ENCODE measurements at regions not wholly inside any gene's neighbourhood (a gene's known extent, or its start where the extent isn't known, plus 50 kb on each side); places are given as distances from the start of the nearest gene placed in this dataset.
"Not testable (repeated sequence)": the region's sequence is repeated elsewhere in the genome, so short reads cannot be mapped to it uniquely, and the experiment has no call there.

- peaks cover 9% of the 10 kb centered on the region for H3K9me3 ChIP-seq (ENCODE audit: severe bottlenecking)
- no peaks in the 10 kb centered on the region for H3K36me3 ChIP-seq
- no peak overlapping the region for H3K4me3 ChIP-seq (ENCODE audit: low read depth, low read length)
Measured at GRCh38 chr16:10296956-10297340, 88.9 kb upstream of the ATF7IP2 start.

DNA sequence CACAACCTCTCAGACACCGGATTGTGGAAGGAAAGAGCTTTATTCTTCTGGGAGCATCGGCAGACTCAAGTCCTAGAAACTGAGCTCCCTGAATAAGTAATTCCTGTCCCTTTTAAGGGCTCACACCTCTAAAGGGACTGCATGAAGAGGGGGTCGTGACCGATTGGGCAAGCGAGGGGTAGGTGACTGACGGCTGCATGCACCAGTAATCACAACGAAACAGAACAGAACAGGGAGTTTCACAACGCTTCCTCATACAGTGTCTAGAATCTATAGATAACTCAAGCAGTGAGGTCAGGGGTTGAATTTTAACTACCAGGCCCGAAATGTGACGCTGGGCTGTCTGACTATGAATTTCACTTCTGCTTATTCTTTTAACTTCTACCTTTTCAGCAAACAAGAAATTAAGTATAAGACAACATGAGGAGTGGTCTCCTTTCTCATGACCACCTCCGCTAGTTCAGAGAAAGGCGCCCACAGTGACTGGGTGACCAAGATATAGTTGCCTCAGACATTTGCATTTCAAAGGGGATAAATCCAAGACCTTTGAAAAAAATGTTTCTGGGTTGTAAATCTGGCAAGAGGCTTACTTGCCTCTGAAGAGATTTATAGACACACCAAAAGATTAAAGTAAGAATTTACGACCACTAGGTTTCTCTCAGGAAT lies 88.4 kb upstream of the ATF7IP2 start:
- no peaks in the 10 kb centered on the region for H3K36me3 ChIP-seq
- H3K27me3 ChIP-seq (ENCODE audit: insufficient read depth, low read depth, severe bottlenecking) = no peaks in the 10 kb centered on the region
- H3K27ac ChIP-seq = peak overlapping the region; percentile 55
- no peak for TF ChIP-seq CTCF (IDR thresholded peaks at IDR 0.05; ENCODE audit: low read depth, low read length)
- no peak overlapping the region for H3K4me3 ChIP-seq (ENCODE audit: low read depth, low read length)
- H3K9me3 ChIP-seq (ENCODE audit: severe bottlenecking) = peaks cover 6% of the 10 kb centered on the region
- DNase-seq = no peak

More at GRCh38 chr16:10296956-10297340, 88.9 kb upstream of the ATF7IP2 start:
- no peak for TF ChIP-seq CTCF (IDR thresholded peaks at IDR 0.05; ENCODE audit: low read depth, low read length)
- no peak for DNase-seq
- no peaks in the 10 kb centered on the region for H3K27me3 ChIP-seq (ENCODE audit: insufficient read depth, low read depth, severe bottlenecking)
- peak overlapping the region; percentile 55 for H3K27ac ChIP-seq

- no peak for DNase-seq
- no peak overlapping the region for H3K27ac ChIP-seq
- no peak overlapping the region for H3K4me3 ChIP-seq (ENCODE audit: low read depth, low read length)
- no peaks in the 10 kb centered on the region for H3K27me3 ChIP-seq (ENCODE audit: insufficient read depth, low read depth, severe bottlenecking)
- no peaks in the 10 kb centered on the region for H3K9me3 ChIP-seq (ENCODE audit: severe bottlenecking)
- no peaks in the 10 kb centered on the region for H3K36me3 ChIP-seq
- no peak for TF ChIP-seq CTCF (IDR thresholded peaks at IDR 0.05; ENCODE audit: low read depth, low read length)
Measured at GRCh38 chr16:10300905-10301304, 85.0 kb upstream of the ATF7IP2 start.

DNA sequence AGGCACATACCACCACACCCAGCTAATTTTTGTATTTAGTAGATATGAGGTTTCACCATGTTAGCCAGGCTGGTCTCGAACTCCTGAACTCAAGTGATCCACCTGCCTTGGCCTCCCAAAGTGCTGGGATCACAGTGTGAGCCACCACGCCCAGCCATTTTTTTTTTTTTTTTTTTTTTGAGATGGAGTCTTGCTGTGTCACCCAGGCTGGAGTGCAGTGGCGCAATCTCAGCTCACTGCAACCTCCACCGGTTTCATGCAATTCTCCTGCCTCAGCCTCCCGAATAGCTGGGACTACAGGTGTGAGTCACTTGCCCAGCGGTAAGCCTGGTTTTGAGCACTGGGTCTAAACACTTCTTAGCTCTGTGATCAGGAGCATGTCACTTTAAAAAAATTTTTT lies 84.3 kb upstream of the ATF7IP2 start:
- H3K4me3 ChIP-seq (ENCODE audit: low read depth, low read length); DNase-seq; H3K27me3 ChIP-seq (ENCODE audit: insufficient read depth, low read depth, severe bottlenecking); H3K27ac ChIP-seq; H3K9me3 ChIP-seq (ENCODE audit: severe bottlenecking); H3K36me3 ChIP-seq: not testable (repeated sequence)

DNA sequence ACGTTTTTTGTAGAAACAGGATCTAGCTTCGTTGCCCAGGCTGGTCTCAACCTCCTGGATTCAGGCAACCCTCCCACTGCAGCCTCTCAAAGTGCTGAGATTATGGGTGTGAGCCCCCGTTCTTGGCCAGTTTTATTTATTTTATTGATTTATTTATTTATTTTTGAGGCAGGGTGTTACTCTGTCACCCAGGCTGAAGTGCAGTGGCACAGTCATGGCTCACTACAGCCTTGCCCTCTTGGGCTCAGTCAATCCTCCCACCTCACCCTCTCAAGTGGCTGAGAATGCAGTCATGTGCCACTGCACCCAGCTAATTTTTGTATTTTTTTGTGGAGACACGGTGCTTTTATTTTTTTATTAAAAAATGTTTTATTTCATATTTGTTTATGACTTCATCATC lies 79.9 kb upstream of the ATF7IP2 start:
- no peak overlapping the region for H3K27ac ChIP-seq
- H3K36me3 ChIP-seq = no peaks in the 10 kb centered on the region
- TF ChIP-seq CTCF (IDR thresholded peaks at IDR 0.05; ENCODE audit: low read depth, low read length) = no peak
- H3K9me3 ChIP-seq (ENCODE audit: severe bottlenecking) = no peaks in the 10 kb centered on the region
- no peak for DNase-seq
- H3K27me3 ChIP-seq (ENCODE audit: insufficient read depth, low read depth, severe bottlenecking) = no peaks in the 10 kb centered on the region
- no peak overlapping the region for H3K4me3 ChIP-seq (ENCODE audit: low read depth, low read length)

DNA sequence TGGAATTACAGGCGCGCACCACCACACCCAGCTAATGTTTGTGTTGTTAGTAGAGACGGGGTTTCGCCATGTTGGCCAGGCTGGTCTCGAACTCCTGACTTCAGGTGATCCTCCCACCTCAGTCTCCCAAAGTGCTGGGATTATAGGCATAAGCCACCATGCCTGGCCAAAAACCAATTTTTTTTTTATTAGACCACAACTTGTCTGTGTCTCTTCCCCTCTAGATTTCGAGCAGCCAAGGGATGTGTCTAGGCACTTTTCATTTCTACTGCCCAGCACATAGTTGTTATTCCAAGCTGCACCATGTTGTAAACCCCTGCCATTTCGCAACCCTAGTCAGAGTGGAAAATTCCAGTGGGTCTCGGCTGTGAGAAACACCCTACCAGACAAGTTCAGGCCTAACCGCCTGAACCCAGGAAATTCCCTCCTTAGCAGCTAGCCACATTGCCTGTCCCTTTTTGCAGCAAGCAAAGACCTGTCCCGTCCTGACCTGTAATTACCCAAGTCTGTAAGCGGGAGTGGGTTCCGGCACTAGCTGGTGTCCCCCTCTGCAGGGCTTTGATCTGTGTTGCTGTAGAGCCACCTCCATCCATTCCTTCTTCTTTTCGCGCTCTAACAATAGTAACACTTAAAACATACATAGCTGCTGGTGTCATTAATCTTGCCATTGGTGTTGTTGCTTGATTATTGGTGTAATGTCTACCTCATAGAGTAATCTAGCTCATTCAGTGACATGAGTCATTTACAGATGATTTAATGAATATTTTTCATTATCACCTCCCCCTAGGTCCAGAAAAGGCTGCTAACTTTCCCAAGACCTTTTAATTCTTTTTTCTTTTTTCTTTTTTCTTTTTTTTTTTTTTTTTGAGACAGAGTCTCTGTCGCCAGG lies 77.3 kb upstream of the ATF7IP2 start:
- no peaks in the 10 kb centered on the region for H3K27me3 ChIP-seq (ENCODE audit: insufficient read depth, low read depth, severe bottlenecking)
- no peak for TF ChIP-seq CTCF (IDR thresholded peaks at IDR 0.05; ENCODE audit: low read depth, low read length)
- no peak overlapping the region for H3K27ac ChIP-seq
- DNase-seq = no peak
- no peaks in the 10 kb centered on the region for H3K36me3 ChIP-seq
- no peaks in the 10 kb centered on the region for H3K9me3 ChIP-seq (ENCODE audit: severe bottlenecking)
- no peak overlapping the region for H3K4me3 ChIP-seq (ENCODE audit: low read depth, low read length)
